HFFc6 (cell line): ENCODE measurements at regions not wholly inside any gene's neighbourhood (a gene's known extent, or its start where the extent isn't known, plus 50 kb on each side); places are given as distances from the start of the nearest gene placed in this dataset.

Experiments used
- DNase-seq: peaks from one replicate; pipeline ENCODE4 v3.0.0-alpha.2; 2018
- H3K27ac Mint-ChIP-seq: 2 replicates; pipeline ENCODE4 v1.8.0; 2020; ENCODE audit warnings: mild to moderate bottlenecking, mixed read lengths
- H3K27me3 Mint-ChIP-seq: 2 replicates; pipeline ENCODE4 v1.8.0; 2021; ENCODE audit warnings: mild to moderate bottlenecking, moderate library complexity, mixed read lengths; ENCODE audit not compliant: insufficient read depth
- H3K36me3 Mint-ChIP-seq: 2 replicates; pipeline ENCODE4 v1.8.0; 2021; ENCODE audit warnings: low read depth, mixed read lengths
- H3K4me1 Mint-ChIP-seq: 2 replicates; pipeline ENCODE4 v1.8.0; 2020; ENCODE audit warnings: low read depth, mixed read lengths
- H3K4me3 Mint-ChIP-seq: 2 replicates; pipeline ENCODE4 v1.8.0; 2020; ENCODE audit warnings: mild to moderate bottlenecking, moderate library complexity, mixed read lengths
- H3K9me3 Mint-ChIP-seq: 2 replicates; pipeline ENCODE4 v1.8.0; 2020; ENCODE audit warnings: mild to moderate bottlenecking, mixed read lengths
- CTCF ChIP-seq: fragments of 200-600 bp; sonication (generic); IDR thresholded peaks from 2 replicates; pipeline ENCODE4 v1.5.0; 2021; ENCODE audit warnings: antibody characterized with exemption, mild to moderate bottlenecking

GRCh38 chr18:78514910-78515670 is 464.5 kb upstream of the SALL3 start:
- no peak for DNase-seq
- no peaks in the 10 kb centered on the region; the same call in 1 of the 2 replicates for H3K27me3 Mint-ChIP-seq
- H3K4me1 Mint-ChIP-seq: no peaks in the 10 kb centered on the region
- no peak for TF ChIP-seq CTCF
- H3K4me3 Mint-ChIP-seq: no peak overlapping the region
- no peaks in the 10 kb centered on the region; the same call in 1 of the 2 replicates for H3K36me3 Mint-ChIP-seq
- H3K9me3 Mint-ChIP-seq: peaks cover 36% of the 10 kb centered on the region
- no peak overlapping the region for H3K27ac Mint-ChIP-seq

GRCh38 chr18:78517328-78517727 is 462.3 kb upstream of the SALL3 start:
- Mint-ChIP-seq H3K9me3 (peaks cover 48% of the 10 kb centered on the region), H3K4me1 (no peaks in the 10 kb centered on the region), H3K27me3 (peaks cover 1% of the 10 kb centered on the region; the same call in 1 of the 2 replicates), H3K4me3 (no peak overlapping the region), H3K36me3 (no peaks in the 10 kb centered on the region; the same call in none of the 2 replicates), H3K27ac (no peak overlapping the region)
- no peak for TF ChIP-seq CTCF
- no peak for DNase-seq

GRCh38 chr18:78517973-78518372 is 461.6 kb upstream of the SALL3 start:
- TF ChIP-seq CTCF: no peak
- no peak overlapping the region for H3K27ac Mint-ChIP-seq
- no peaks in the 10 kb centered on the region; the same call in none of the 2 replicates for H3K36me3 Mint-ChIP-seq
- H3K27me3 Mint-ChIP-seq: peaks cover 1% of the 10 kb centered on the region; the same call in 1 of the 2 replicates
- no peak for DNase-seq
- no peak overlapping the region for H3K4me3 Mint-ChIP-seq
- peaks cover 55% of the 10 kb centered on the region for H3K9me3 Mint-ChIP-seq
- H3K4me1 Mint-ChIP-seq: no peaks in the 10 kb centered on the region

- Mint-ChIP-seq H3K27me3 (peaks cover 1% of the 10 kb centered on the region; the same call in 1 of the 2 replicates), H3K9me3 (peaks cover 61% of the 10 kb centered on the region), H3K36me3 (no peaks in the 10 kb centered on the region; the same call in none of the 2 replicates), H3K27ac (no peak overlapping the region), H3K4me3 (no peak overlapping the region), H3K4me1 (no peaks in the 10 kb centered on the region)
- no peak for TF ChIP-seq CTCF
- no peak for DNase-seq
These were observed 460.8 kb upstream of the SALL3 start for GRCh38 chr18:78518805-78519204.

GRCh38 chr18:78519394-78520062 is 460.1 kb upstream of the SALL3 start:
- peaks cover 61% of the 10 kb centered on the region for H3K9me3 Mint-ChIP-seq
- no peak overlapping the region for H3K27ac Mint-ChIP-seq

More at GRCh38 chr18:78519394-78520062, 460.1 kb upstream of the SALL3 start:
- Mint-ChIP-seq H3K4me3 (no peak overlapping the region), H3K27me3 (peaks cover 1% of the 10 kb centered on the region; the same call in 1 of the 2 replicates), H3K4me1 (no peaks in the 10 kb centered on the region), H3K36me3 (no peaks in the 10 kb centered on the region; the same call in none of the 2 replicates)
- no peak for TF ChIP-seq CTCF
- no peak for DNase-seq
